A549 (cell line): ENCODE measurements at regions not wholly inside any gene's neighbourhood (a gene's known extent, or its start where the extent isn't known, plus 50 kb on each side); places are given as distances from the start of the nearest gene placed in this dataset.

Source experiments
- ATAC-seq, 2 experiments: fragments of 200-7000 bp in 1 of 2; fragments of >200 bp in 1 of 2; cut with Nextera tagmentation in 1 of 2; cut with Tn5 transposase in 1 of 2; 3 replicates each; pipeline versions ENCODE4 v1.8.0 to v1.9.1; 2018 to 2020; ENCODE audit warnings: mild to moderate bottlenecking in 1 of 2, moderate library complexity in 1 of 2
- CTCF ChIA-PET: fragments of 300-600 bp; sonication (Branson Sonifier 250); formaldehyde crosslinking; extraction: SDS; loops from one replicate; lab custom pipeline; 2021; ENCODE audit warnings: antibody characterized with exemption, inconsistent platforms; lab: Yijun Ruan, JAX
- POLR2A ChIA-PET: fragments of 350-600 bp; formaldehyde crosslinking; extraction: SDS; loops from one replicate; lab custom pipeline; 2021; ENCODE audit warnings: antibody characterized with exemption, inconsistent platforms; lab: Yijun Ruan, JAX
- DNase-seq, 2 experiments: peaks; one replicate each; pipeline versions ENCODE4 v3.0.0 to v3.0.0-alpha.2; 2011 to 2016; ENCODE audit warnings: low read depth in 1 of 2, low spot score in 1 of 2
- FAIRE-seq: peaks from 2 replicates; lab custom pipeline; 2011; peaks lifted over from hg19 to GRCh38; lab: Jason Lieb, UNC
- H3K27ac ChIP-seq, 2 experiments: fragments of >200 bp; sonication (Bioruptor Twin); formaldehyde crosslinking; 3 replicates each; pipeline ENCODE4 v1.5.1; 2016 to 2017
- H3K4me1 ChIP-seq: fragments of >200 bp; sonication (Bioruptor Twin); formaldehyde crosslinking; 3 replicates; pipeline ENCODE4 v1.6.1; 2016
- H3K4me2 ChIP-seq: fragments of >200 bp; sonication (Bioruptor Twin); formaldehyde crosslinking; 3 replicates; pipeline ENCODE4 v1.6.1; 2016
- H3K4me3 ChIP-seq: fragments of >200 bp; sonication (Bioruptor Twin); formaldehyde crosslinking; 3 replicates; pipeline ENCODE4 v1.5.1; 2016
- H3K9me3 ChIP-seq: fragments of >200 bp; sonication (Bioruptor Twin); formaldehyde crosslinking; 3 replicates; pipeline ENCODE4 v1.6.1; 2016
- ATOH8 ChIP-seq: fragments of 250-450 bp; sonication (Bioruptor Pico); IDR thresholded peaks from 2 replicates; pipeline ENCODE4 v1.5.0; 2020; ENCODE audit warnings: low read depth, mild to moderate bottlenecking, moderate library complexity
- CBX8 ChIP-seq: fragments of 200-600 bp; sonication (generic); IDR thresholded peaks from 2 replicates; pipeline ENCODE4 v1.6.1; 2016
- CHD2 ChIP-seq: fragments of 150-350 bp; IDR thresholded peaks from 2 replicates; pipeline ENCODE4 v1.6.1; 2014; ENCODE audit warnings: low read length; ENCODE audit not compliant: partially characterized antibody
- EHMT2 ChIP-seq: fragments of 200-600 bp; sonication (generic); IDR thresholded peaks from 2 replicates; pipeline ENCODE4 v1.6.1; 2016; ENCODE audit warnings: antibody characterized with exemption, low read depth, mild to moderate bottlenecking, moderate library complexity
- ELK1 ChIP-seq: fragments of 150-350 bp; IDR thresholded peaks from 2 replicates; pipeline ENCODE4 v1.6.1; 2014; ENCODE audit warnings: low read depth, mild to moderate bottlenecking, low read length
- EP300 ChIP-seq, 2 experiments: fragments of >200 bp; sonication (Bioruptor Twin); formaldehyde crosslinking; IDR thresholded peaks; 2 replicates in 1 of 2; 3 replicates in 1 of 2; pipeline ENCODE4 v1.6.1; 2016 to 2017
- ESRRA ChIP-seq: fragments of 150-350 bp; IDR thresholded peaks from 2 replicates; pipeline ENCODE4 v1.6.1; 2014; ENCODE audit warnings: mild to moderate bottlenecking, low read length, borderline replicate concordance
- FOXS1 ChIP-seq: fragments of 250-450 bp; sonication (Bioruptor Pico); IDR thresholded peaks from 2 replicates; pipeline ENCODE4 v1.5.0; 2020; ENCODE audit warnings: mild to moderate bottlenecking, moderate library complexity
- HOXA7 ChIP-seq: fragments of 250-450 bp; sonication (Bioruptor Pico); IDR thresholded peaks from 2 replicates; pipeline ENCODE4 v1.5.0; 2020; ENCODE audit warnings: mild to moderate bottlenecking, moderate library complexity
- JUNB ChIP-seq: fragments of >200 bp; sonication (Bioruptor Twin); formaldehyde crosslinking; IDR thresholded peaks from 2 replicates; pipeline ENCODE4 v1.6.1; 2016
- MAFK ChIP-seq: fragments of 450-650 bp; IDR thresholded peaks from 2 replicates; pipeline ENCODE4 v1.6.1; 2014; ENCODE audit not compliant: partially characterized antibody
- MYC ChIP-seq: IDR thresholded peaks from 2 replicates; pipeline ENCODE4 v1.6.1; 2012; ENCODE audit warnings: mild to moderate bottlenecking, inconsistent platforms, low read length, improper control_type of control experiment, borderline replicate concordance
- PHF8 ChIP-seq: fragments of 200-600 bp; sonication (generic); IDR thresholded peaks from 2 replicates; pipeline ENCODE4 v1.6.1; 2016; ENCODE audit warnings: low read depth, mild to moderate bottlenecking, antibody characterized with exemption, moderate library complexity, borderline replicate concordance
- RAD21 ChIP-seq, 2 experiments: fragments of >200 bp in 1 of 2; sonication (Bioruptor Twin) in 1 of 2; formaldehyde crosslinking in 1 of 2; IDR thresholded peaks in 1 of 2; conservative IDR thresholded peaks in 1 of 2; 2 replicates in 1 of 2; 3 replicates in 1 of 2; pipeline ENCODE4 v1.6.1; 2012 to 2018; ENCODE audit warnings: inconsistent platforms in 1 of 2
- RARB ChIP-seq: fragments of 250-450 bp; sonication (Bioruptor Pico); IDR thresholded peaks from 2 replicates; pipeline ENCODE4 v1.8.0; 2021; ENCODE audit warnings: mild to moderate bottlenecking, moderate library complexity
- RCOR1 ChIP-seq: fragments of 150-350 bp; IDR thresholded peaks from 2 replicates; pipeline ENCODE4 v1.6.1; 2014; ENCODE audit warnings: antibody characterized with exemption, low read length, low read depth
- SMC3 ChIP-seq: fragments of >200 bp; sonication (Bioruptor Twin); formaldehyde crosslinking; IDR thresholded peaks from 3 replicates; pipeline ENCODE4 v1.6.1; 2018; ENCODE audit warnings: inconsistent platforms
- TP53 ChIP-seq: fragments of 250-450 bp; sonication (Bioruptor Pico); IDR thresholded peaks from 2 replicates; pipeline ENCODE4 v1.5.0; 2021; ENCODE audit warnings: mild to moderate bottlenecking, moderate library complexity
- ZC3H11A ChIP-seq: fragments of 450-650 bp; IDR thresholded peaks from 2 replicates; pipeline ENCODE4 v1.6.1; 2014; ENCODE audit warnings: antibody characterized with exemption, mild to moderate bottlenecking
- ZNF302 ChIP-seq: fragments of 250-450 bp; sonication (Bioruptor Pico); IDR thresholded peaks from 2 replicates; pipeline ENCODE4 v1.9.0; 2021; ENCODE audit warnings: inconsistent platforms, mild to moderate bottlenecking, moderate library complexity
- WGBS: methylation state at CpG from one replicate; pipeline ENCODE4 v1.1.6; 2017; ENCODE audit errors: missing lambda C conversion rate; 5-methylcytosine and 5-hydroxymethylcytosine counted together
- TF ChIP-seq, protein P1 (sequence below): fragments of >200 bp; sonication (Bioruptor Twin); formaldehyde crosslinking; IDR thresholded peaks from 3 replicates; pipeline ENCODE4 v1.5.1; 2016

- Histone ChIP-seq H3K4me3 (no peak overlapping the region), H3K27ac (no peak overlapping the region), H3K4me1 (peaks cover 15% of the 10 kb centered on the region), H3K9me3 (no peaks in the 10 kb centered on the region), H3K4me2 (no peak overlapping the region)
- ATAC-seq (peak; percentile 88 to 97), DNase-seq (peak; percentile 51 to 81), FAIRE-seq (no peak)
- ChIA-PET CTCF (interaction anchor here (0.5 to 4.3 kb wide), 27 partner anchors 11 to 752 kb away, joined by 3 to 47 read pairs (median 4); no protein-coding TSS in a partner anchor), POLR2A (no interaction called here)
- 23% methylated on average over 6 of the region's 6 CpGs for WGBS
- TF ChIP-seq CHD2 (no peak), EP300 (IDR thresholded peaks at IDR 0.05) (no peak), SMC3 (peak; percentile 68), RARB (CRISPR knock-in tag) (no peak), ESRRA (peak; percentile 63; the same call in 1 of the 2 replicates), RAD21 (conservative IDR thresholded peaks at IDR 0.05 in 1 of 2, IDR thresholded peaks at IDR 0.05 in 1 of 2) (peak; percentile 63 to 70)
- TF ChIP-seq, protein P1, sequence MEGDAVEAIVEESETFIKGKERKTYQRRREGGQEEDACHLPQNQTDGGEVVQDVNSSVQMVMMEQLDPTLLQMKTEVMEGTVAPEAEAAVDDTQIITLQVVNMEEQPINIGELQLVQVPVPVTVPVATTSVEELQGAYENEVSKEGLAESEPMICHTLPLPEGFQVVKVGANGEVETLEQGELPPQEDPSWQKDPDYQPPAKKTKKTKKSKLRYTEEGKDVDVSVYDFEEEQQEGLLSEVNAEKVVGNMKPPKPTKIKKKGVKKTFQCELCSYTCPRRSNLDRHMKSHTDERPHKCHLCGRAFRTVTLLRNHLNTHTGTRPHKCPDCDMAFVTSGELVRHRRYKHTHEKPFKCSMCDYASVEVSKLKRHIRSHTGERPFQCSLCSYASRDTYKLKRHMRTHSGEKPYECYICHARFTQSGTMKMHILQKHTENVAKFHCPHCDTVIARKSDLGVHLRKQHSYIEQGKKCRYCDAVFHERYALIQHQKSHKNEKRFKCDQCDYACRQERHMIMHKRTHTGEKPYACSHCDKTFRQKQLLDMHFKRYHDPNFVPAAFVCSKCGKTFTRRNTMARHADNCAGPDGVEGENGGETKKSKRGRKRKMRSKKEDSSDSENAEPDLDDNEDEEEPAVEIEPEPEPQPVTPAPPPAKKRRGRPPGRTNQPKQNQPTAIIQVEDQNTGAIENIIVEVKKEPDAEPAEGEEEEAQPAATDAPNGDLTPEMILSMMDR: peak; percentile 76
- TF ChIP-seq, all 56 proteins: peak for 4
Measured at GRCh38 chr2:17309741-17310339, 208.4 kb downstream of the RAD51AP2 start.

DNA sequence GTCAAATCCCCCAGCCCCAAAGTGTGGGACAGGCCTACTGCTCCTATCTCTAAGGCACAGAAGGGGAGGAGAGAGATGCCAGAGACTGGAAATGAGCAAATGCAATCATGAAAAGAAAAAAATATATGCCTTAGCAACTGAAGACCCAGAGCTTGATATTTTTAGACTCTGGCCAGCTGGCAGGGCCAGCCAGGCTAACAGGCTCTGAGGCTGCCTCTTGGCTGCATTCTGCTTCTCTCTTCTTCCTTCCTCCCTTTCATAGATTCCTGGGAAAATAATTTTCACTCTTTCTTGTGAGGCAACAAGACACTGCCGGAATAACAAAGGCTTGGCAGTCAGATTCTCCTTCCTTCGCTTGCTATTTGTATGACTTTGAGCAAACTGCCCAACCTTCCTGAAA, 209.1 kb downstream of the RAD51AP2 start:
- ChIA-PET CTCF (interaction anchor here (0.6 to 4.3 kb wide), 25 partner anchors 11 to 752 kb away, joined by 3 to 47 read pairs (median 4); no protein-coding TSS in a partner anchor), POLR2A (no interaction called here)
- Histone ChIP-seq H3K4me2 (no peak overlapping the region), H3K27ac (no peak overlapping the region), H3K9me3 (no peaks in the 10 kb centered on the region), H3K4me3 (no peak overlapping the region), H3K4me1 (peaks cover 15% of the 10 kb centered on the region)
- DNase-seq (no peak), ATAC-seq (no peak), FAIRE-seq (no peak)
- WGBS: 92% methylated on average over 2 of the region's 2 CpGs
- TF ChIP-seq ELK1 (no peak), ATOH8 (CRISPR knock-in tag) (no peak), CBX8 (no peak), HOXA7 (CRISPR knock-in tag) (no peak), PHF8 (no peak), ZNF302 (no peak), ZC3H11A (no peak), JUNB (no peak), FOXS1 (CRISPR knock-in tag) (no peak), TP53 (no peak), EHMT2 (no peak), ESRRA (no peak), RCOR1 (no peak), MAFK (no peak), MYC (no peak)
